ENCODE measurements at regions not wholly inside any gene's neighbourhood (a gene's known extent, or its start where the extent isn't known, plus 50 kb on each side); places are given as distances from the start of the nearest gene placed in this dataset.
"Not testable (repeated sequence)": the region's sequence is repeated elsewhere in the genome, so short reads cannot be mapped to it uniquely, and the experiment has no call there.

DNA sequence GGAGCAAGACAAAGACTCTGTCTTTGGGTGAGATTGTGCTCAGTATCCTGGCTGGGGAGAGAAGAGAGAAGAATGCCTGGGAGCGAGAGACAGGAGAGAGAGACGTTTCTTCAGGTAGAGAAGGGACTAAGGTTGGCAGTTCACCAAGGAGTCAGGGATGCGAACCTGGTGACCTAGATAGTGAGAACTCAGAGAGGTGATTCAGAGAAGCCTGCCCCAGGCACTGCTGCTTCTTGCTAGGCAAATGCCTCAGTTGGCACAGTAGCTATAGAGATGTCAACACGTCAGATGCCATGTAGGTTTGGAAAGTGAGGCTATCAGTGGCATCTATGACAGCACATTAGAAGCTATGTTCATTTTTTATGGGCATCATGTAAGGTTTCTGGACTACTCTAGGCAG, 231.6 kb upstream of the VLDLR start:
- H3K27ac ChIP-seq = no peak overlapping the region
- TF ChIP-seq ZFX (IDR thresholded peaks at IDR 0.05; ENCODE audit: borderline replicate concordance) = no peak
- TF ChIP-seq, protein P1, sequence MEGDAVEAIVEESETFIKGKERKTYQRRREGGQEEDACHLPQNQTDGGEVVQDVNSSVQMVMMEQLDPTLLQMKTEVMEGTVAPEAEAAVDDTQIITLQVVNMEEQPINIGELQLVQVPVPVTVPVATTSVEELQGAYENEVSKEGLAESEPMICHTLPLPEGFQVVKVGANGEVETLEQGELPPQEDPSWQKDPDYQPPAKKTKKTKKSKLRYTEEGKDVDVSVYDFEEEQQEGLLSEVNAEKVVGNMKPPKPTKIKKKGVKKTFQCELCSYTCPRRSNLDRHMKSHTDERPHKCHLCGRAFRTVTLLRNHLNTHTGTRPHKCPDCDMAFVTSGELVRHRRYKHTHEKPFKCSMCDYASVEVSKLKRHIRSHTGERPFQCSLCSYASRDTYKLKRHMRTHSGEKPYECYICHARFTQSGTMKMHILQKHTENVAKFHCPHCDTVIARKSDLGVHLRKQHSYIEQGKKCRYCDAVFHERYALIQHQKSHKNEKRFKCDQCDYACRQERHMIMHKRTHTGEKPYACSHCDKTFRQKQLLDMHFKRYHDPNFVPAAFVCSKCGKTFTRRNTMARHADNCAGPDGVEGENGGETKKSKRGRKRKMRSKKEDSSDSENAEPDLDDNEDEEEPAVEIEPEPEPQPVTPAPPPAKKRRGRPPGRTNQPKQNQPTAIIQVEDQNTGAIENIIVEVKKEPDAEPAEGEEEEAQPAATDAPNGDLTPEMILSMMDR (IDR thresholded peaks at IDR 0.05) = no peak

DNA sequence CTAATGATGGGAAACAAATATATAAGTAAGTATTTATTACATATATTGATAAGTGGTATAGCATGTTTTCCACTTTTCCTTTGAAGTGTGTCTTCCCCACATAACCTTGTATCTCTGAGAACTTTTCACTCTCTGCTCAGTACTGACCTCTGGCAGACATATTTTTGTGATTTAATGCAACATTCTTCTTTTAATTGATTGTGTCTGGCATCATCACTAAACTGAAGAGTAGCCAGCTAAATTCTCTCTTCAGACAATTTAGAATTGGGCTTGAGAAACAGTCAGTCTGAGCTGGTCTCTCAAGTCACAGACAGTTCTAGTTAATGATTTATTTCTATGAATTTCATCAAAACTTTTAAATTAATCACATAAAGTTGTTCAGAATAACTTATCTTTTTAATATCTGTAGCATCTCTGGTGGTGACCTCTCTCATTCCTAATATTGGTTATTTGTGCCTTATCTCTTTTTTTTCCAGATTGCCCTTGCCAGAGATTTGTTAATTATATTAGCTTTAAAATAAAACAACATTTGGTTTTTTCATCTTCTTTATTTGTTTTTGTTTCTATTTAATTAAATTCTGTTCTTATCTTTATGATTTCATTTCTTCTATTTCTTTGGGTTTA, 230.0 kb upstream of the VLDLR start:
- H3K27ac ChIP-seq = not testable (repeated sequence)

DNA sequence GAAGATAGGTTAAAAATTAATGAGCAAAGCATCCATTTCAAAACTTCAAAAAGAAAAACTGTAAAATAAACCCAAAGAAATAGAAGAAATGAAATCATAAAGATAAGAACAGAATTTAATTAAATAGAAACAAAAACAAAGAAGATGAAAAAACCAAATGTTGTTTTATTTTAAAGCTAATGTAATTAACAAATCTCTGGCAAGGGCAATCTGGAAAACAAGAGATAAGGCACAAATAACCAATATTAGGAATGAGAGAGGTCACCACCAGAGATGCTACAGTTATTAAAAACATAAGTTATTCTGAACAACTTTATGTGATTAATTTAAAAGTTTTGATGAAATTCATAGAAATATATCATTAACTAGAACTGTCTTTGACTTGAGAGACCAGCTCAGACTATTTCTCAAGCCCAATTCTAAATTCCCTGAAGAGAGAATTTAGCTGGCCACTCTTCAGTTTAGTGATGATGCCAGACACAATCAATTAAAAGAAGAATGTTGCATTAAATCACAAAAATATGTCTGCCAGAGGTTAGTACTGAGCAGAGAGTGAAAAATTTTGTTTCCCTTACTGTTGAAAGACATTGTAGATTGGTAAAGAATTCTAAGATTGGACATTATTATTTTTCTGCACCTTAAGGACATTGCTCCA, 227.4 kb upstream of the VLDLR start:
- H3K27ac ChIP-seq = not testable (repeated sequence)

DNA sequence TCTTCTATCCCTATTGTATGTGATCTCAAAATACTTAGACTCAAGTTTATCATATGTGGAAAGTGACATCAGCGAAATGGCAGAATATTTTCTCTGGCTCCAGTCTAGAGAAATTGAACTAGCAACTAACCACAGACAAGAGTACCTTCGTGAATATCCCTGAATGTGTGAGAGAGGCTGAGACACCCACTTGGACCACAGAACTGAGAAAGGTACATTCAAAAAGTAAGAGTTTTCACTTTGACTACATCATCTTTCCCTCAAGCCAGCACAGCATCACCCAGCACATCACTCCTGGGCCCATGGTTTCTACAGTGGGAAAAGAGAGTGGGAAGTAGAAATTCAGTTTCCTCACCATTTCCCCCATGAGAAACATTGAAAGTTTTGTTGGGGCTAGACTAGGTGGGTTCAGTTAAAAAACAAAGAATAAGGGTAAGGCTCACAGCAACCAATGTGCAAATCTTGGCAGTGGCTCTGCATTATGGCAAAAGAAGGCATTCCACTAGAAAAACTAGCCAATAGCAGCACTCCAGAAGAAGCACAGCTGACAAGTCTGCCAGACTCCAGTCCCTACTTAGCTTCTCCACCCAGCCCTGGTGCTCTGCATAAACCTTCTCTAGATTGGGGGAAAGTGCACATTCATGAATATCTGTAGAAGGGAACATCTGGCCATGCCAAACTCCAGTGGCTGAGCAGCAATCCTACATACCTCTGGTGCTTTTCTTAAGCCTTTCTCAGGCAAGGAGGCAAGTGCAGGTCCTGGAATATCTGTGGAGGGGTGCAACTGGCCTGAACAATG, 225.6 kb upstream of the VLDLR start:
- TF ChIP-seq ZFX (IDR thresholded peaks at IDR 0.05; ENCODE audit: borderline replicate concordance) = no peak
- TF ChIP-seq, protein P1 (IDR thresholded peaks at IDR 0.05) = no peak
- H3K27ac ChIP-seq = no peak overlapping the region

DNA sequence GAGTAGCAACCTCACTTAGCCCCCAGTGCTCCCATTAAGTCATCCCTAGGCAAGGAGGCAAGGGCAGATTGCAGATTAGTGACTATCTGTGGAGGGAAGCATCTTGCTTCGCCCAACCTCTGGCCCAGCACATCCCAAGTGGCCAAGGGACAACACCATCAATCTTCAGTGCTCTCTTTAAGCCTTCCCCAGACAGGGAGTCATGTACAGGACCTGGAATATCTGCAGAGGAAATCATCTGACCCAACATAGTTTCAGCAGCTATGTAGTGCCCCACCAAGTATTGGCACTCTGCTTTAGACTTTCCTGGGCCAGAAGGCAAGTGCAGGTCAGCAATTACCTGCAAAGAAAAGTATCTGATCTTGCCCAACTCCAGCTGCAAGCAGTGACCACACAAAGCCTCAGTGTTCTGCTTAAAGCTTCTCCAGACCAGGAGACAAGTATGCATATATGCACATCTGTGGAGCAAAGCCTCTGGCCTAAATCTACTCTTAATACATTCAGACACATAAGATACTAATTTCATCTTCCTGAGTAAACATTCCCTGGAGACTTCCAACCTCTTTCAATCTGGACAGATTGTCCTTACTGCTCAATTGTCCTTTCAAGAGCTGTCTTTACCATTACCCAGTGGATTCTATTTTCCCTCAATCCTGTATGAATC, 224.8 kb upstream of the VLDLR start:
- no peak overlapping the region for H3K27ac ChIP-seq
- TF ChIP-seq, protein P1 (IDR thresholded peaks at IDR 0.05) = no peak
- TF ChIP-seq ZFX (IDR thresholded peaks at IDR 0.05; ENCODE audit: borderline replicate concordance) = no peak

DNA sequence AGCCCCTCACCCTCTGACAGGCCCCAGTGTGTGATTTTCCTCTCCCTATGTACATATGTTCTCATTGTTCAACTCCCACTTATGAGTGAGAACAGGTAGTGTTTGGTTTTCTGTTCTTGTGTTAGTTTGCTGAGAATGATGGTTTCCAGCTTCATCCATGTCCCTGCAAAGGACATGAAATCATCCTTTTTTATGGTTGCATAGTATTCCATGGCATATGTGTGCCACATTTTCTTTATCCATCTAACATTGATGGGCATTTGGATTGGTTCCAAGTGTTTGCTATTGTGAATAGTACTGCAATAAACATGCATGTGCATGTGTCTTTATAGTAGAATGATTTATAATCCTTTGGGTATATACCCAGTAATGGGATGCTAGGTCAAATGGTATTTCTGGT, 223.7 kb upstream of the VLDLR start:
- not testable (repeated sequence) for H3K27ac ChIP-seq

DNA sequence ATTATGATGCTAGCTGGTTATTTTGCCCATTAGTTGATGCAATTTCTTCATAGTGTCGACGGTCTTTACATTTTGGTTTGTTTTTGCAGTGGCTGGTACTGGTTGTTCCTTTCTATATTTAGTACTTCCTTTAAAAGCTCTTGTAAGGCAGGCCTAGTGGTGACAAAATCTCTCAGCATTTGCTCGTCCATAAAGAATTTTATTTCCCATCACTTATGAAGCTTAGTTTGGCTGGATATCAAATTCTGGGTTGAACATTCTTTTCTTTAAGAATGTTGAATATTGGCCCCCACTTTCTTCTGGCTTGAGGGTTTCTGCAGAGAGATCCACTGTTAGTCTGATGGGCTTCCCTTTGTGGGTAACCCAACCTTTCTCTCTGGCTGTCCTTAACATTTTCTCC, 219.8 kb upstream of the VLDLR start:
- H3K27ac ChIP-seq = not testable (repeated sequence)

DNA sequence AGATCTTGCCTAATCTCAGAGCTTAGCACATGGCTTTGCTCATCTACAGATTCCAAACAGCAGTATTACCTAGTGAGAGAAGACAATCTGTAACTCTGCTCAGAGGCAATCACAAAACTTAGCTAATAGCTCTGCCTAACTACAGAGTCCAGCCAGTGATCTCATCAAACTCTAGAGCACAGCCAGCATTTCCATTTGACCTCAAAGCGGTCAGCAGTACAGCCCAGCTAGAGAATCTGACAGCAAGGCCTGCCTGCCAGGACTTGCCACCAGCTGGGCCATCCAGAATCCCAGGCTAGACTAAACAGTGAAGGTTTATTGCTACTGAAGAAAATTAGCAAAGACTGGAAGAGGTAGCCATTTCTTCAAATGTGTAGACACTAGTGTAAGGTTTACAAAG, 217.9 kb upstream of the VLDLR start:
- TF ChIP-seq, protein P1 (IDR thresholded peaks at IDR 0.05) = no peak
- TF ChIP-seq ZFX (IDR thresholded peaks at IDR 0.05; ENCODE audit: borderline replicate concordance) = no peak
- H3K27ac ChIP-seq = no peak overlapping the region

DNA sequence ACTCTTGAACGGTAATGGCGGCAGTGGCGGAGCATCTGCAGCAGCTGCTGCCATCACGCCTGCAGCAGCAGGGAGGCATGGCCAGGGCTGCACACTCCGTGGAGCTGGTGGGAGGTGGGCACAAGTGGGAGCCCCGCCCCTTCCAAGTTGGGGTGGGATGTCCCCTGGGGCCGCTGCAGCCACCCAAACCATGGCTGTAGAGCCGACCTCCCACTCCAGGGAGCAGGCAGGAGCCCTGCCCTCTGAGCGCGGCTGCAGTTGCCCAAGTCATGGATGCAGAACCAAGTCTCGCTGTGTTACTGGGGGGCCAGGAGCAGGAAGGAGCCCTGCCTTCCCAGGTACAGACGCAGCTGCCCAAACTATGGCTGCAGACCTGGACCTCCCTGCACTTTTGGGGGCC, 215.3 kb upstream of the VLDLR start:
- no peak overlapping the region for H3K27ac ChIP-seq
- TF ChIP-seq, protein P1 (IDR thresholded peaks at IDR 0.05) = no peak
- no peak for TF ChIP-seq ZFX (IDR thresholded peaks at IDR 0.05; ENCODE audit: borderline replicate concordance)

Data from 22Rv1 (cell line).